ENCODE measurements at regions not wholly inside any gene's neighbourhood (a gene's known extent, or its start where the extent isn't known, plus 50 kb on each side); places are given as distances from the start of the nearest gene placed in this dataset.

- H3K9me3 ChIP-seq = no peaks in the 10 kb centered on the region
- ATAC-seq (no peak), DNase-seq (no peak)
- H3K4me1 ChIP-seq (ENCODE audit: low read depth) = no peaks in the 10 kb centered on the region
- intact Hi-C loops (cut with DNase I, micrococcal nuclease) = no loop called here
- H3K4me3 ChIP-seq = no peak overlapping the region
- no peaks in the 10 kb centered on the region for H3K36me3 ChIP-seq (ENCODE audit: low read depth)
- no peak for TF ChIP-seq CTCF (IDR thresholded peaks at IDR 0.05)
Observed at GRCh38 chr9:38138276-38138675, 69.2 kb upstream of the SHB start.

- intact Hi-C loops (cut with DNase I, micrococcal nuclease) = no loop called here
- ATAC-seq = no peak
- Histone ChIP-seq H3K9me3 (no peaks in the 10 kb centered on the region), H3K4me3 (no peak overlapping the region), H3K36me3 (ENCODE audit: low read depth) (no peaks in the 10 kb centered on the region), H3K4me1 (ENCODE audit: low read depth) (no peaks in the 10 kb centered on the region)
- no peak for DNase-seq
- TF ChIP-seq CTCF (IDR thresholded peaks at IDR 0.05) = no peak
Observed at GRCh38 chr9:38137342-38137741, 68.3 kb upstream of the SHB start.

GRCh38 chr9:38136386-38136785, 67.4 kb upstream of the SHB start:
- DNase-seq = no peak
- H3K9me3 ChIP-seq = no peaks in the 10 kb centered on the region
- H3K36me3 ChIP-seq (ENCODE audit: low read depth) = no peaks in the 10 kb centered on the region
- no peak overlapping the region for H3K4me3 ChIP-seq
- ATAC-seq = no peak
- H3K4me1 ChIP-seq (ENCODE audit: low read depth) = no peaks in the 10 kb centered on the region
- intact Hi-C loops (cut with DNase I, micrococcal nuclease) = no loop called here
- TF ChIP-seq CTCF (IDR thresholded peaks at IDR 0.05) = no peak

- no peaks in the 10 kb centered on the region for H3K36me3 ChIP-seq (ENCODE audit: low read depth)
- intact Hi-C loops (cut with DNase I, micrococcal nuclease) = no loop called here
- DNase-seq (no peak), ATAC-seq (no peak)
- no peaks in the 10 kb centered on the region for H3K9me3 ChIP-seq
- no peaks in the 10 kb centered on the region for H3K4me1 ChIP-seq (ENCODE audit: low read depth)
- no peak overlapping the region for H3K4me3 ChIP-seq
- no peak for TF ChIP-seq CTCF (IDR thresholded peaks at IDR 0.05)
Observed at GRCh38 chr9:38134611-38135237, 65.7 kb upstream of the SHB start.

- TF ChIP-seq CTCF (IDR thresholded peaks at IDR 0.05) = no peak
- intact Hi-C loops (cut with DNase I, micrococcal nuclease) = no loop called here
- Histone ChIP-seq H3K36me3 (ENCODE audit: low read depth) (no peaks in the 10 kb centered on the region), H3K4me1 (ENCODE audit: low read depth) (no peaks in the 10 kb centered on the region), H3K4me3 (no peak overlapping the region), H3K9me3 (no peaks in the 10 kb centered on the region)
- DNase-seq (no peak), ATAC-seq (no peak)
Observed at GRCh38 chr9:38133595-38133994, 64.6 kb upstream of the SHB start.

GRCh38 chr9:38132956-38133355, 63.9 kb upstream of the SHB start:
- DNase-seq (no peak), ATAC-seq (no peak)
- H3K4me1 ChIP-seq (ENCODE audit: low read depth) = no peaks in the 10 kb centered on the region
- no peak for TF ChIP-seq CTCF (IDR thresholded peaks at IDR 0.05)
- no peaks in the 10 kb centered on the region for H3K9me3 ChIP-seq
- no peak overlapping the region for H3K4me3 ChIP-seq
- intact Hi-C loops (cut with DNase I, micrococcal nuclease) = no loop called here
- no peaks in the 10 kb centered on the region for H3K36me3 ChIP-seq (ENCODE audit: low read depth)

Measured in mucosa of descending colon (tissue), 3 donors.